MM.1S (cell line): ENCODE measurements at regions not wholly inside any gene's neighbourhood (a gene's known extent, or its start where the extent isn't known, plus 50 kb on each side); places are given as distances from the start of the nearest gene placed in this dataset.

Experiments used
- CTCF ChIP-seq: fragments of 300-600 bp; sonication (generic); IDR thresholded peaks from 2 replicates; pipeline ENCODE4 v1.5.1; 2016; ENCODE audit warnings: antibody characterized with exemption, low read length, mixed read lengths
- EZH2 ChIP-seq: fragments of 300-600 bp; sonication (generic); optimal IDR thresholded peaks from 2 replicates; pipeline ENCODE3; 2017; ENCODE audit warnings: low read depth, mild to moderate bottlenecking, antibody characterized with exemption, low read length, mixed read lengths
- EZH2phosphoT487 ChIP-seq: fragments of 300-600 bp; sonication (generic); IDR thresholded peaks from 2 replicates; pipeline ENCODE4 v1.6.1; 2018; ENCODE audit warnings: antibody characterized with exemption, low read length

GRCh38 chr10:78730754-78731153 is 338.0 kb upstream of the ZMIZ1 start:
- TF ChIP-seq CTCF, result no peak
- no peak for TF ChIP-seq EZH2
- no peak for TF ChIP-seq EZH2phosphoT487
